Choroid plexus epithelial cell (primary cell): ENCODE measurements at regions not wholly inside any gene's neighbourhood (a gene's known extent, or its start where the extent isn't known, plus 50 kb on each side); places are given as distances from the start of the nearest gene placed in this dataset.
"Not testable (repeated sequence)": the region's sequence is repeated elsewhere in the genome, so short reads cannot be mapped to it uniquely, and the experiment has no call there.

ENCODE experiments used
- DNase-seq: peaks from one replicate; pipeline ENCODE4 v3.0.0-alpha.2; 2010; ENCODE audit warnings: low read depth
- H3K4me3 ChIP-seq: 2 replicates; pipeline ENCODE4 v1.5.1; 2011; ENCODE audit warnings: low read depth, mild to moderate bottlenecking, control low read depth, low read length, moderate library complexity
- TF ChIP-seq, protein P1 (sequence below): conservative IDR thresholded peaks from 2 replicates; pipeline ENCODE4 v1.5.1; 2011; ENCODE audit warnings: low read depth, mild to moderate bottlenecking, control low read depth, inconsistent platforms, low read length, moderate library complexity

DNA sequence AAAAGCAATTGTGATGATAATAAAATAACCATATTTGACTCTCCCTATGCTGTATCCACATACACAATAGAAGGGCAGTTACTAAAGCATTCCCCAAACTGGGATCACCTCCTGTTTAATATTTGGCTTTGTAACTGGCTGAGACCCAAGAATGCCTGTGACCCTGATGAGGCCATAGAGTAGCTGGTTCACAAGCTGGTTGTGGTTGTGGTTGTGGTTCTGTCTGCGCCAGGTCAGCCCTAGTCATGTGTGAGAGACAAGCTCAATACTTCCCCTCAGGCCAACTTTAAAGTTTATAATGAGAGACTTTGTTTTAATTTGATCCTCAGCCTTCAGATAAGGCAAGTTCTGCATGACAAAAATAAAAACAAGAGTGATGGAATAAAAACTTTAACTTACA lies 209.9 kb downstream of the PARM1 start:
- peak; percentile 1 for DNase-seq
- TF ChIP-seq, protein P1, sequence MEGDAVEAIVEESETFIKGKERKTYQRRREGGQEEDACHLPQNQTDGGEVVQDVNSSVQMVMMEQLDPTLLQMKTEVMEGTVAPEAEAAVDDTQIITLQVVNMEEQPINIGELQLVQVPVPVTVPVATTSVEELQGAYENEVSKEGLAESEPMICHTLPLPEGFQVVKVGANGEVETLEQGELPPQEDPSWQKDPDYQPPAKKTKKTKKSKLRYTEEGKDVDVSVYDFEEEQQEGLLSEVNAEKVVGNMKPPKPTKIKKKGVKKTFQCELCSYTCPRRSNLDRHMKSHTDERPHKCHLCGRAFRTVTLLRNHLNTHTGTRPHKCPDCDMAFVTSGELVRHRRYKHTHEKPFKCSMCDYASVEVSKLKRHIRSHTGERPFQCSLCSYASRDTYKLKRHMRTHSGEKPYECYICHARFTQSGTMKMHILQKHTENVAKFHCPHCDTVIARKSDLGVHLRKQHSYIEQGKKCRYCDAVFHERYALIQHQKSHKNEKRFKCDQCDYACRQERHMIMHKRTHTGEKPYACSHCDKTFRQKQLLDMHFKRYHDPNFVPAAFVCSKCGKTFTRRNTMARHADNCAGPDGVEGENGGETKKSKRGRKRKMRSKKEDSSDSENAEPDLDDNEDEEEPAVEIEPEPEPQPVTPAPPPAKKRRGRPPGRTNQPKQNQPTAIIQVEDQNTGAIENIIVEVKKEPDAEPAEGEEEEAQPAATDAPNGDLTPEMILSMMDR: no peak

DNA sequence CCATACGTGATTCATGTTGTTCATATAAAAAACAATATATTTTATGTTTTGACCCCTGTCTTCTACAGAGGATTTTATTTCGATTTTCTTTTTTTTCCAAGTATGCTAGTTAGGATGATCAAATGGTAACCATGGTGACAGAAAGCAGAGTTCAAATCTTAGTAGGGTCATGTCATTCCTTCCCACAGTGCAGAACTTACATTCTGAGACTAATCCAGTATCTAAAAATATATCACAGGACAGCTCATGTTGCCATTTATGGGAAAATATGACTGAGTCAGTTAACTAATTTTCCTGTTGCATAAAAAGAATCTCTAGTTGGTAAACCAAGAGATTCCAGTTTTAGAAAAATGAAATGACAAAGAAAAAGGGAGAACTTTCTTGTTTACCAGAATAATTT lies 209.5 kb downstream of the PARM1 start:
- no peak overlapping the region for H3K4me3 ChIP-seq
- DNase-seq: no peak
- TF ChIP-seq, protein P1: no peak

More for the DNA sequence above, 209.9 kb downstream of the PARM1 start:
- no peak overlapping the region for H3K4me3 ChIP-seq

DNA sequence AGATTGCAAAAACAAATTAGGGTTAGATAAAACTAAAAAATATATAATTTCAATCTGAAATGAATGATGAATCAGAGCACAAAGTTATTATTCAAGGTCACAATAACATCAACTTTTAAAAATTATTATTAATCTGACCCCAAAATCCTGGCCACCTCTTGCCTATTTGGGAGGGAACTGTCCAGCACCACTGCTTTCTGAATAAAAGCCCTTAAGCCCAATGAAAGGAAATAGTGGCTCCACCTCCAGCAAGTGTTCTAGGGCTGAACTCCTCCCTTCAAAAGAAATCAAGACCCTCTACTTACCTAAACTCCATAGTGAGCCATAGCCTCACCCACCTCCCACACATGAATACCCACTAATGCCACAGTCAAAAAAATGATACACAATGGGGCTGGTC lies 208.2 kb downstream of the PARM1 start:
- H3K4me3 ChIP-seq: no peak overlapping the region
- no peak for DNase-seq
- TF ChIP-seq, protein P1: no peak

DNA sequence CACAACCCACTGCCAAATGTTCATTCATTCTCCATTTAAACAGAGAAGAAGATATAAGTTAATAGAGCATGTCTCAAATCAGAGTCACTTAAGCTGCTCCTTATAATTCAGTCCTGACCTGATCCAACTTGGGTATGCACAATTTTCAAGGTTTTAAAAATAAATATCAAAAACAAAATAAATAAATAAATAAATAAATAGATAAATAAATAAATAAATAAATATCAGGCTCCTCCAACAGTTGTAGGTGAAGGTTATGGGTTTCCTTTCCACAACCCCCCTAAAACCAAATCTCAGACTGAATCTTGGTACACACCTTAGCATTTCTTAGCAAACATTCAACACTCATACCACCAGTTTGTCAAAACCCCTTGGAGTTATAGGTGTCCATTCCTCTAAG lies 204.4 kb downstream of the PARM1 start:
- DNase-seq: no peak
- TF ChIP-seq, protein P1: no peak
- H3K4me3 ChIP-seq: no peak overlapping the region

DNA sequence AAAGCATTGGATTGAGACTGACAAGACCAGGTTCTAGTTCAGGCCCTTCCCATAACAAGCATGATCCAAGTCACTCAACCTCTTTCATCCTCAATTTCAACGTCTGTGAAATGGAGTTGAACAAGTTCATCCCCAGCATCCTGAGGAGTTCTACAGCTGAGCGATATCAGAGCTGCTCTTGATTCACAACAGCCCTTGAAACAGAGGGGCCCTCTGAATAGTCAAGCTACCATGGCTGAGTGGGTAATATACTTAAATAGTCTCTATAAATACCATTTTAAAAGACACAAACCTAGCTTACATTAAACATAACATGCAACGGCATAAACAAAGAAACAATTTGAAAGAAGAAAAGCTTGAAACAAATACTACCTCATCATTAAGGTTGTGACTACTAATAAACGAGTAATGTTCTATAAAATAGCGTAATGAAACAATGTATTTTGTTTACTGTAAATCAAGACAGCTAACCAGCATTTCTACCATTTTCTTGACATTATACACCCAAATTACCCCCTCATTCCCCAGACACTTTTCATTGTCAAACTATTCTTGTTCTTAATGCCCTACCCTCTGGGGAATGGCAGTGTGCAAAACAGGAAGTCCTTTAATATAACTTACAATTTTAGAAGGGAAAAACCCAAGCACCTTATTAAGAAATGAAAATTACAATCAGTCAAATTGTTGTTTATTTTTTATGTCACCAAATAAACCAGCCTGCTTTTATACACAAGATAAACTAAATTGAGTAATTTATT lies 202.3 kb downstream of the PARM1 start:
- H3K4me3 ChIP-seq: no peak overlapping the region
- no peak for DNase-seq
- TF ChIP-seq, protein P1: no peak

DNA sequence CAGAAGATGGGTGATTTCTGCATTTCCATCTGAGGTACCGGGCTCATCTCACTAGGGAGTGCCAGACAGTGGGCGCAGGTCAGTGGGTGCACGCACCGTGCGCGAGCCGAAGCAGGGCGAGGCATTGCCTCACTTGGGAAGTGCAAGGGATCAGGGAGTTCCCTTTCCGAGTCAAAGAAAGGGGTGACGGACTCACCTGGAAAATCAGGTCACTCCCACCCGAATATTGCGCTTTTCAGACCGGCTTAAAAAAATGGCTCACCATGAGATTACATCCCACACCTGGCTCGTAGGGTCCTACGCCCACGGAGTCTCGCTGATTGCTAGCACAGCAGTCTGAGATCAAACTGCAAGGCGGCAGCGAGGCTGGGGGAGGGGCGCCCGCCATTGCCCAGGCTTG lies 194.0 kb downstream of the PARM1 start:
- DNase-seq, H3K4me3 ChIP-seq: not testable (repeated sequence)

DNA sequence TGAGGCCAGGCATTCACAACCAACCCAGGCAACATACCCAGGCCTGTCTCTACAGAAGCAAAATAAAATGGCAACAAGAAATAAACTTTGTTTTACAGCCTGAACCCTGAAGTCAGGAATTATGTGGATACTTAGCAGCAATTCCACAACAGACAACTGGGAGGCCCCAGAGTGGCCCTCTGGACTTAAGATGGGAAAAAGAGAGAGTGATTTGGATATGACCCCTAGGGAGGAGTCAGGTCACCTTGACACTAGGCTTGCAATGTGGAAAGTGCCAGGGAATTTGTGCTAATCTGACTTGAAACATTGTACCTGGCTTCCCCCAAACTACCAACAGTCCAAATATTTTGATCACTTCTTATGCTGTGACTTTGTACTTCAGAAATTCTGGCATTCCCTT lies 193.1 kb downstream of the PARM1 start:
- DNase-seq: no peak
- TF ChIP-seq, protein P1: no peak
- H3K4me3 ChIP-seq: no peak overlapping the region
